ENCODE measurements at regions not wholly inside any gene's neighbourhood (a gene's known extent, or its start where the extent isn't known, plus 50 kb on each side); places are given as distances from the start of the nearest gene placed in this dataset.

- Histone ChIP-seq H3K9me3 (ENCODE audit: control insufficient read depth in 4 of 4, low read length in 3 of 4) (no peaks in the 10 kb centered on the region), H3K27me3 (ENCODE audit: control insufficient read depth in 4 of 4, insufficient read depth in 4 of 4, low read length in 3 of 4) (no peaks in the 10 kb centered on the region), H3K36me3 (ENCODE audit: control insufficient read depth in 4 of 4, insufficient read depth in 3 of 4, low read depth in 1 of 4, low read length in 3 of 4) (no peaks in the 10 kb centered on the region), H3K9ac (ENCODE audit: low read depth in 1 of 2, low read length in 2 of 2) (no peak overlapping the region), H3K4me1 (ENCODE audit: control insufficient read depth in 4 of 4, insufficient read depth in 4 of 4, low read length in 3 of 4) (no peaks in the 10 kb centered on the region), H3K27ac (ENCODE audit: low read depth in 1 of 2, low read length in 2 of 2) (no peak overlapping the region), H3K4me3 (ENCODE audit: low read depth in 1 of 3, low read length in 3 of 3) (no peak overlapping the region)
- no peak for TF ChIP-seq FOXA1 (IDR thresholded peaks at IDR 0.05)
- TF ChIP-seq CTCF (IDR thresholded peaks at IDR 0.05; ENCODE audit: low read depth, low read length, missing input control) = no peak
- no peak for DNase-seq (ENCODE audit: low spot score)
- 88% methylated on average over 3 of the region's 3 CpGs for WGBS
Observed at GRCh38 chr2:144078802-144079724, 440.9 kb downstream of the ZEB2 start.

- Histone ChIP-seq H3K27me3 (ENCODE audit: control insufficient read depth in 4 of 4, insufficient read depth in 4 of 4, low read length in 3 of 4) (no peaks in the 10 kb centered on the region), H3K4me3 (ENCODE audit: low read depth in 1 of 3, low read length in 3 of 3) (no peak overlapping the region), H3K9me3 (ENCODE audit: control insufficient read depth in 4 of 4, low read length in 3 of 4) (no peaks in the 10 kb centered on the region), H3K4me1 (ENCODE audit: control insufficient read depth in 4 of 4, insufficient read depth in 4 of 4, low read length in 3 of 4) (no peaks in the 10 kb centered on the region), H3K9ac (ENCODE audit: low read depth in 1 of 2, low read length in 2 of 2) (no peak overlapping the region), H3K27ac (ENCODE audit: low read depth in 1 of 2, low read length in 2 of 2) (no peak overlapping the region), H3K36me3 (ENCODE audit: control insufficient read depth in 4 of 4, insufficient read depth in 3 of 4, low read depth in 1 of 4, low read length in 3 of 4) (no peaks in the 10 kb centered on the region)
- no peak for DNase-seq (ENCODE audit: low spot score)
- no peak for TF ChIP-seq CTCF (IDR thresholded peaks at IDR 0.05; ENCODE audit: low read depth, low read length, missing input control)
- no peak for TF ChIP-seq FOXA1 (IDR thresholded peaks at IDR 0.05)
- TF ChIP-seq JUND (IDR thresholded peaks at IDR 0.05) = no peak
- no peak for TF ChIP-seq HNF4G (IDR thresholded peaks at IDR 0.05)
- no peak for TF ChIP-seq HNF4A (conservative IDR thresholded peaks at IDR 0.05)
- TF ChIP-seq ATF3 (IDR thresholded peaks at IDR 0.05) = no peak
- TF ChIP-seq MAX (IDR thresholded peaks at IDR 0.05) = no peak
- TF ChIP-seq REST (IDR thresholded peaks at IDR 0.05) = no peak
- TF ChIP-seq ZBTB33 (IDR thresholded peaks at IDR 0.05) = no peak
- no peak for TF ChIP-seq TAF1 (conservative IDR thresholded peaks at IDR 0.05)
- no peak for TF ChIP-seq RAD21 (IDR thresholded peaks at IDR 0.05)
- no peak for TF ChIP-seq GABPA (IDR thresholded peaks at IDR 0.05 in 1 of 2, conservative IDR thresholded peaks at IDR 0.05 in 1 of 2)
- no peak for TF ChIP-seq YY1 (IDR thresholded peaks at IDR 0.05)
- no peak for TF ChIP-seq RXRA (IDR thresholded peaks at IDR 0.05)
- TF ChIP-seq EGR1 (IDR thresholded peaks at IDR 0.05; ENCODE audit: low read depth in 2 of 2) = no peak
- TF ChIP-seq FOXA2 (IDR thresholded peaks at IDR 0.05) = no peak
- no peak for TF ChIP-seq SP1 (IDR thresholded peaks at IDR 0.05)
- no peak for TF ChIP-seq NR2F2 (IDR thresholded peaks at IDR 0.05)
Observed at GRCh38 chr2:144078106-144078505, 441.8 kb downstream of the ZEB2 start.
